BLaER1 (cell line): ENCODE measurements at regions not wholly inside any gene's neighbourhood (a gene's known extent, or its start where the extent isn't known, plus 50 kb on each side); places are given as distances from the start of the nearest gene placed in this dataset.

Experiments
- H3K27ac ChIP-seq: shearing (Covaris generic); formaldehyde crosslinking; 2 replicates; pipeline ENCODE4 v1.8.1; 2022
- H3K27me3 ChIP-seq: shearing (Covaris generic); formaldehyde crosslinking; 2 replicates; pipeline ENCODE4 v1.8.1; 2022
- H3K36me3 ChIP-seq: shearing (Covaris generic); formaldehyde crosslinking; 2 replicates; pipeline ENCODE4 v1.8.1; 2022
- H3K4me1 ChIP-seq: shearing (Covaris generic); formaldehyde crosslinking; 2 replicates; pipeline ENCODE4 v1.8.1; 2022
- H3K4me2 ChIP-seq: shearing (Covaris generic); formaldehyde crosslinking; 2 replicates; pipeline ENCODE4 v1.8.1; 2022
- H3K4me3 ChIP-seq: shearing (Covaris generic); formaldehyde crosslinking; 2 replicates; pipeline ENCODE4 v1.8.1; 2022
- H3K9ac ChIP-seq: shearing (Covaris generic); formaldehyde crosslinking; 2 replicates; pipeline ENCODE4 v1.8.1; 2022
- H3K9me3 ChIP-seq: shearing (Covaris generic); formaldehyde crosslinking; 2 replicates; pipeline ENCODE4 v1.8.1; 2022
- H4K20me1 ChIP-seq: shearing (Covaris generic); formaldehyde crosslinking; 2 replicates; pipeline ENCODE4 v1.8.1; 2022
- Cebpa-rat ChIP-seq: shearing (Covaris generic); IDR thresholded peaks from 2 replicates; pipeline ENCODE4 v1.8.1; 2022

GRCh38 chr22:47826016-47826415 is 1063.6 kb downstream of the TBC1D22A start:
- Histone ChIP-seq H3K9me3 (no peaks in the 10 kb centered on the region), H3K4me1 (no peaks in the 10 kb centered on the region), H3K4me3 (no peak overlapping the region), H3K4me2 (no peak overlapping the region), H3K27ac (no peak overlapping the region), H3K27me3 (no peaks in the 10 kb centered on the region), H4K20me1 (no peaks in the 10 kb centered on the region), H3K36me3 (no peaks in the 10 kb centered on the region), H3K9ac (no peak overlapping the region)
- no peak for TF ChIP-seq Cebpa-rat

- H3K4me3 ChIP-seq, result no peak overlapping the region
- H3K27me3 ChIP-seq, result no peaks in the 10 kb centered on the region
- H3K9me3 ChIP-seq, result peaks cover 7% of the 10 kb centered on the region
- H3K9ac ChIP-seq, result no peak overlapping the region
- no peak for TF ChIP-seq Cebpa-rat
- no peaks in the 10 kb centered on the region for H4K20me1 ChIP-seq
- H3K36me3 ChIP-seq, result no peaks in the 10 kb centered on the region
- H3K27ac ChIP-seq, result no peak overlapping the region
- no peak overlapping the region for H3K4me2 ChIP-seq
- H3K4me1 ChIP-seq, result no peaks in the 10 kb centered on the region
Measured at GRCh38 chr22:47822422-47822821, 1060.0 kb downstream of the TBC1D22A start.

GRCh38 chr22:47818496-47818895 is 1056.0 kb downstream of the TBC1D22A start:
- Histone ChIP-seq H3K27ac (no peak overlapping the region), H3K9me3 (peaks cover 14% of the 10 kb centered on the region), H3K36me3 (no peaks in the 10 kb centered on the region), H3K4me3 (no peak overlapping the region), H3K4me1 (no peaks in the 10 kb centered on the region), H3K27me3 (no peaks in the 10 kb centered on the region), H3K9ac (no peak overlapping the region), H3K4me2 (no peak overlapping the region), H4K20me1 (no peaks in the 10 kb centered on the region)
- TF ChIP-seq Cebpa-rat, result no peak

- Histone ChIP-seq H3K4me2 (no peak overlapping the region), H3K27me3 (no peaks in the 10 kb centered on the region), H4K20me1 (no peaks in the 10 kb centered on the region), H3K9me3 (peaks cover 14% of the 10 kb centered on the region), H3K9ac (no peak overlapping the region), H3K27ac (no peak overlapping the region), H3K4me3 (no peak overlapping the region), H3K36me3 (no peaks in the 10 kb centered on the region), H3K4me1 (no peaks in the 10 kb centered on the region)
- no peak for TF ChIP-seq Cebpa-rat
Measured at GRCh38 chr22:47817380-47817779, 1054.9 kb downstream of the TBC1D22A start.

- Histone ChIP-seq H3K4me3 (no peak overlapping the region), H3K4me1 (no peaks in the 10 kb centered on the region), H3K27me3 (no peaks in the 10 kb centered on the region), H3K9me3 (peaks cover 14% of the 10 kb centered on the region), H3K4me2 (no peak overlapping the region), H3K36me3 (no peaks in the 10 kb centered on the region), H3K9ac (no peak overlapping the region), H3K27ac (no peak overlapping the region), H4K20me1 (no peaks in the 10 kb centered on the region)
- TF ChIP-seq Cebpa-rat, result no peak
Measured at GRCh38 chr22:47816863-47817210, 1054.4 kb downstream of the TBC1D22A start.

GRCh38 chr22:47816121-47816862 is 1053.8 kb downstream of the TBC1D22A start:
- Histone ChIP-seq H3K4me3 (no peak overlapping the region), H3K36me3 (no peaks in the 10 kb centered on the region), H3K4me2 (no peak overlapping the region), H3K27me3 (no peaks in the 10 kb centered on the region), H3K27ac (no peak overlapping the region), H3K9me3 (peaks cover 14% of the 10 kb centered on the region), H3K4me1 (no peaks in the 10 kb centered on the region), H3K9ac (no peak overlapping the region), H4K20me1 (no peaks in the 10 kb centered on the region)
- no peak for TF ChIP-seq Cebpa-rat

GRCh38 chr22:47814474-47814873 is 1052.0 kb downstream of the TBC1D22A start:
- H3K4me1 ChIP-seq, result no peaks in the 10 kb centered on the region
- no peak for TF ChIP-seq Cebpa-rat
- no peak overlapping the region for H3K9ac ChIP-seq
- H3K9me3 ChIP-seq, result peaks cover 14% of the 10 kb centered on the region
- H4K20me1 ChIP-seq, result no peaks in the 10 kb centered on the region
- no peak overlapping the region for H3K4me3 ChIP-seq
- no peak overlapping the region for H3K4me2 ChIP-seq
- no peaks in the 10 kb centered on the region for H3K36me3 ChIP-seq
- no peak overlapping the region for H3K27ac ChIP-seq
- no peaks in the 10 kb centered on the region for H3K27me3 ChIP-seq

- no peaks in the 10 kb centered on the region for H3K4me1 ChIP-seq
- no peaks in the 10 kb centered on the region for H3K36me3 ChIP-seq
- H3K27me3 ChIP-seq, result no peaks in the 10 kb centered on the region
- no peaks in the 10 kb centered on the region for H4K20me1 ChIP-seq
- H3K27ac ChIP-seq, result no peak overlapping the region
- H3K9ac ChIP-seq, result no peak overlapping the region
- peaks cover 14% of the 10 kb centered on the region for H3K9me3 ChIP-seq
- no peak overlapping the region for H3K4me3 ChIP-seq
- TF ChIP-seq Cebpa-rat, result no peak
- H3K4me2 ChIP-seq, result no peak overlapping the region
Measured at GRCh38 chr22:47813661-47814060, 1051.2 kb downstream of the TBC1D22A start.

- H3K4me3 ChIP-seq, result no peak overlapping the region
- no peak for TF ChIP-seq Cebpa-rat
- no peaks in the 10 kb centered on the region for H3K36me3 ChIP-seq
- H3K9ac ChIP-seq, result no peak overlapping the region
- H3K4me2 ChIP-seq, result no peak overlapping the region
- no peaks in the 10 kb centered on the region for H3K4me1 ChIP-seq
- H3K9me3 ChIP-seq, result peaks cover 2% of the 10 kb centered on the region
- no peak overlapping the region for H3K27ac ChIP-seq
- 0 out of 2 replicates have a peak, but pooled peaks cover 2% of the 10 kb centered on the region for H3K27me3 ChIP-seq
- no peaks in the 10 kb centered on the region for H4K20me1 ChIP-seq
Measured at GRCh38 chr22:47811971-47812370, 1049.5 kb downstream of the TBC1D22A start.

GRCh38 chr22:47810505-47811500 is 1048.4 kb downstream of the TBC1D22A start:
- Histone ChIP-seq H3K4me3 (no peak overlapping the region), H3K4me1 (no peaks in the 10 kb centered on the region), H3K27me3 (0 out of 2 replicates have a peak, but pooled peaks cover 2% of the 10 kb centered on the region), H3K4me2 (no peak overlapping the region), H4K20me1 (no peaks in the 10 kb centered on the region), H3K27ac (no peak overlapping the region), H3K36me3 (no peaks in the 10 kb centered on the region), H3K9me3 (no peaks in the 10 kb centered on the region), H3K9ac (no peak overlapping the region)
- TF ChIP-seq Cebpa-rat, result no peak
